GM12872 (cell line): ENCODE measurements at regions not wholly inside any gene's neighbourhood (a gene's known extent, or its start where the extent isn't known, plus 50 kb on each side); places are given as distances from the start of the nearest gene placed in this dataset.

ENCODE experiments used
- CTCF ChIP-seq: IDR thresholded peaks from 3 replicates; pipeline ENCODE4 v1.5.1; 2011; ENCODE audit warnings: low read depth, mild to moderate bottlenecking, low read length, moderate library complexity; ENCODE audit not compliant: insufficient read depth

DNA sequence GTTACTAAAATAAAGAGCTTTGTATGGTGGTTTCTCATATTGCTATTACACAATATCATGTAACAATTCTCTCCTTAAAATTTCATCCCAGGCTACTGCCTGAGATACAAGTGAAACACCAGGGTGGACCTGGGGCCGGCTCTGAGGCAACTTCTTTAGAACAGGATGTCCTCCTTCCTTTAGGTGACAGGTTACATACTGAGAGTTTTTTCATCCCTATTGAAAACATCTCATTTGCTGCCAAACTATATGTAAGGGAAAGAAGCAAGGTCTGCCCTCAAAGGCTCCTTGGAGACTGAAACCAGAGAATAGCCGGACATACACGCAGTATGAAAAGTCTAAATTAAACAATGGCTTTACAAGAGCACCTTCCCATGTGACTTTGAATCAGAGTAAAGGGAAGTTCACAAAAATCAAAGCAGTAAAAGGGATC, 139.9 kb downstream of the DUSP6 start:
- TF ChIP-seq CTCF: no peak

GRCh38 chr12:89211456-89211855, 140.8 kb downstream of the DUSP6 start:
- TF ChIP-seq CTCF: no peak

DNA sequence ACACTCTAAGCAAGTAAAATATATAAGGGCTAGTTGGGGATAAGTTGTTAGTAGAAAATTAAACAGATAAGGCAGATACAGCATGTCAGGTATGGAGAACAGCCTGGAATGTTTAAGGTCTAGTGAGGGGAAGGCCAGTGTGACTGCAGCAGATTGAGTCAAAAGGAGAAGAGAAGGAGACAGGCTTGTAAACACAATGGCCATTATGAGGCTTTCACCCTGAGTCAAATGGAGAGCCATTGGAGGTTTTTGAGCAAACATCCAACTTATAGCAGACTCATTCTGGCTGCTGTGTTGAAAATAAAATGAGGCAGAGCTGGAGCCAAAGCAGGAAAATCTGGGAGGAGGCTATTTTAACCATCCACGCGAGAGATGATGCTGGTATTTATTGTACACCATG, 142.0 kb downstream of the DUSP6 start:
- no peak for TF ChIP-seq CTCF

GRCh38 chr12:89208661-89209096, 143.6 kb downstream of the DUSP6 start:
- no peak for TF ChIP-seq CTCF

GRCh38 chr12:89206390-89206789, 145.9 kb downstream of the DUSP6 start:
- no peak for TF ChIP-seq CTCF

- TF ChIP-seq CTCF: no peak
Observed at GRCh38 chr12:89205517-89205916, 146.8 kb downstream of the DUSP6 start.

DNA sequence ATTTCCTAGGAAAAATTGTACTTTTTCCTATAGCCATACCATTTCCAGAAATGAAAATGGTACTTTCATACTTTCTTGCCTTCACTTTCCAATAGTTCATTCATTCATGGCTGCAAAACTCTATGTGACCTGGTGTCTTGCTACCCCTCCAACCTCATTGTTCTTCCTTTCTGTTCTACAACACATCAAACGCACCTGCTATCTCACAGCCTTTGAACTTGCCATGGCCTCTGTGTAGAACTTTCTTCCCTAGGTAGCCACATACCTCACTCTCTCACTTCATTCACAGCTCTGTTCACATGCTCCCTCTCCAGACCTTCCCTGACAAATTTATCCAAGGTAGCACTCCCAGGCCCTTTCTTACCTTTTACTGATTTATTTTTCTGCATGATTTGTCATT, 149.2 kb downstream of the DUSP6 start:
- no peak for TF ChIP-seq CTCF

DNA sequence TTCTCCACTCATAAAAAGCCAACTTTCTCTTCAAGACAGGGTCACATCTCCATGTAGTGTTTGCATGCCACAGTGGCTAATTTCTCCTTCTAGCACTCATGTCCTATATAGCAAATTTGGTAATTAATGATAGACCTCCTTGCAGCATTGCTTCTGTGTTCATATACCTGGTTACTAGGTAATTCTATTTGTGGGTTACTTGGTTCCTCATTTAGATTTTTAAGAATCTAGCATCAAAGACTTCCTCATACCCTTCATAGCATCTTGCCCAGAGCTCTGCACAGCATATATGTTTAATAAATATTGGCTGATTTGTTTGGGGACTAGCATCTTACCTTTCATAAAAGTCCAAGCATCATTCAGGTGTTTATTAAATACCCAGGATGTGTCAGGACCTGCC, 152.1 kb downstream of the DUSP6 start:
- no peak for TF ChIP-seq CTCF
